ENCODE measurements at regions not wholly inside any gene's neighbourhood (a gene's known extent, or its start where the extent isn't known, plus 50 kb on each side); places are given as distances from the start of the nearest gene placed in this dataset.

DNA sequence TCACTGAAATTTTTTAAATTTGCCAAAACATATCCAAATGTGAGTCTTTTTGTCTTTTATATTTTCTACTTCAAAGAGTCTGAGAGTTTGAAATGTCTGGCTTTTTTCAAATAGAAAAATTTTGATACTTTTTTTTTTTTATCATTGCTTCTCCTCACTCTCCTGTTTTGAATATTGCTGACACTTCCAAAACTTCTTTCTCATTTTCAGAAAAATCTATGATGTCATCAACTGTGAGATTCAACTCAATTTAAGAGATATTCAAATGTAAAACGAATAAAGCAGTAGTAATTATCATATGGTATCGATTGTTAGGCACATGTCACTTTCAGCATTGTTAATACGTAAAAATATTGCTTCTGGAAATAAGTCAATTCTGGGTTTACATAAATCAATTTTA is 505.8 kb upstream of the STEAP1 start:
- no peak overlapping the region for H3K9ac ChIP-seq (ENCODE audit: extremely low read depth, low read length, poor library complexity, severe bottlenecking)
- no peaks in the 10 kb centered on the region for H3K27me3 ChIP-seq (ENCODE audit: control insufficient read depth, insufficient read depth, low read length, poor library complexity, severe bottlenecking)
- Mint-ChIP-seq H3K36me3 (ENCODE audit: low read depth) (no peaks in the 10 kb centered on the region), H3K4me3 (no peak overlapping the region), H3K4me1 (no peaks in the 10 kb centered on the region), H3K27me3 (ENCODE audit: insufficient read depth) (no peaks in the 10 kb centered on the region), H3K27ac (no peak overlapping the region), H3K9me3 (no peaks in the 10 kb centered on the region)
- TF ChIP-seq CTCF (conservative IDR thresholded peaks at IDR 0.05): no peak
- no peak overlapping the region for H3K4me3 ChIP-seq (ENCODE audit: low read length)
- no peaks in the 10 kb centered on the region for H3K4me1 ChIP-seq (ENCODE audit: control insufficient read depth, insufficient read depth, low read length)
- peaks cover 3% of the 10 kb centered on the region for H3K9me3 ChIP-seq (ENCODE audit: control insufficient read depth, low read length)
- 80 to 94% methylated on average over 1 to 3 of the region's 3 CpGs for WGBS, 2 experiments (ENCODE audit: insufficient coverage in 1 of 2, insufficient read length in 1 of 2)
- H3K27ac ChIP-seq (ENCODE audit: low read depth, low read length): no peak overlapping the region
- no peaks in the 10 kb centered on the region for H3K36me3 ChIP-seq (ENCODE audit: control insufficient read depth, insufficient read depth, low read length)
- DNase-seq: no peak

DNA sequence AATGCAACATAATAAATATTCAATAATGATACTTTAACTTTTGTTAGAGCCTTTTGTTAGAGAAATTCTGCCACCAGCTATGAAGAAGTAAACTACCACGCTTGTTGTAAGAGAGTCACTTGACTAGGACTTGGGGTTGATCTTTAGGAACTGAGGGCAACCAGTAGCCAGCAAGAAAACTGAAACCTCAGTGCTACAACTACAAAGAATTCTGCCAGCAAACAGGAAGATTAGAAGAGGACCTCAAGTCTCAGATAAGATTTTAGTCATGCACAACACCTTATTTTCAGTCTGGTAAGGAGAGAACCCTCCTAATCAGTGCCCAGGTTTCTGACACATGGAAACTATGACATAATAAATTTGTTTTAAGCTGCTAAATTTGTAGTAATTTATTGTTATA is 498.3 kb upstream of the STEAP1 start:
- no peaks in the 10 kb centered on the region for H3K27me3 ChIP-seq (ENCODE audit: control insufficient read depth, insufficient read depth, low read length, poor library complexity, severe bottlenecking)
- H3K4me3 Mint-ChIP-seq: no peak overlapping the region
- H3K9me3 Mint-ChIP-seq: no peaks in the 10 kb centered on the region
- no peaks in the 10 kb centered on the region for H3K36me3 Mint-ChIP-seq (ENCODE audit: low read depth)
- no peaks in the 10 kb centered on the region for H3K4me1 Mint-ChIP-seq
- H3K36me3 ChIP-seq (ENCODE audit: control insufficient read depth, insufficient read depth, low read length): no peaks in the 10 kb centered on the region
- no peaks in the 10 kb centered on the region for H3K27me3 Mint-ChIP-seq (ENCODE audit: insufficient read depth)
- H3K9me3 ChIP-seq (ENCODE audit: control insufficient read depth, low read length): peaks cover 5% of the 10 kb centered on the region
- no peak overlapping the region for H3K9ac ChIP-seq (ENCODE audit: extremely low read depth, low read length, poor library complexity, severe bottlenecking)
- H3K27ac ChIP-seq (ENCODE audit: low read depth, low read length): no peak overlapping the region
- WGBS, 2 experiments (ENCODE audit: insufficient coverage in 1 of 2, insufficient read length in 1 of 2): 77% methylated on average over 1 of the region's 1 CpG; no CpG with 5 or more reads in 1 of the 2 experiments
- DNase-seq: no peak
- no peak for TF ChIP-seq CTCF (conservative IDR thresholded peaks at IDR 0.05)
- no peaks in the 10 kb centered on the region for H3K4me1 ChIP-seq (ENCODE audit: control insufficient read depth, insufficient read depth, low read length)
- no peak overlapping the region for H3K27ac Mint-ChIP-seq
- no peak overlapping the region for H3K4me3 ChIP-seq (ENCODE audit: low read length)

- no peak for TF ChIP-seq CTCF (conservative IDR thresholded peaks at IDR 0.05)
- H3K27me3 Mint-ChIP-seq (ENCODE audit: insufficient read depth): no peaks in the 10 kb centered on the region
- H3K9me3 Mint-ChIP-seq: no peaks in the 10 kb centered on the region
- Histone ChIP-seq H3K4me1 (ENCODE audit: control insufficient read depth, insufficient read depth, low read length) (no peaks in the 10 kb centered on the region), H3K9me3 (ENCODE audit: control insufficient read depth, low read length) (peaks cover 14% of the 10 kb centered on the region), H3K27ac (ENCODE audit: low read depth, low read length) (no peak overlapping the region), H3K36me3 (ENCODE audit: control insufficient read depth, insufficient read depth, low read length) (no peaks in the 10 kb centered on the region), H3K27me3 (ENCODE audit: control insufficient read depth, insufficient read depth, low read length, poor library complexity, severe bottlenecking) (no peaks in the 10 kb centered on the region), H3K4me3 (ENCODE audit: low read length) (no peak overlapping the region), H3K9ac (ENCODE audit: extremely low read depth, low read length, poor library complexity, severe bottlenecking) (no peak overlapping the region)
- no peaks in the 10 kb centered on the region for H3K4me1 Mint-ChIP-seq
- 76 to 78% methylated on average over 2 of the region's 2 CpGs for WGBS, 2 experiments (ENCODE audit: insufficient coverage in 1 of 2, insufficient read length in 1 of 2)
- H3K4me3 Mint-ChIP-seq: no peak overlapping the region
- no peak overlapping the region for H3K27ac Mint-ChIP-seq
- no peak for DNase-seq
- H3K36me3 Mint-ChIP-seq (ENCODE audit: low read depth): no peaks in the 10 kb centered on the region
Measured at GRCh38 chr7:89661876-89662275, 492.4 kb upstream of the STEAP1 start.
